ENCODE measurements at regions not wholly inside any gene's neighbourhood (a gene's known extent, or its start where the extent isn't known, plus 50 kb on each side); places are given as distances from the start of the nearest gene placed in this dataset.
"Not testable (repeated sequence)": the region's sequence is repeated elsewhere in the genome, so short reads cannot be mapped to it uniquely, and the experiment has no call there.

GRCh38 chr18:2150566-2150965, 420.7 kb downstream of the METTL4 start:
- H3K4me3 Mint-ChIP-seq (ENCODE audit: unreplicated experiment), result no peak overlapping the region
- Histone ChIP-seq H3K36me3 (ENCODE audit: insufficient read depth, low read length) (no peaks in the 10 kb centered on the region), H4K20me1 (ENCODE audit: insufficient read depth, low read length) (no peaks in the 10 kb centered on the region), H3K4me2 (ENCODE audit: low read length) (no peak overlapping the region), H3K27ac (ENCODE audit: low read depth, low read length) (no peak overlapping the region), H3K4me1 (ENCODE audit: insufficient read depth, low read length) (no peaks in the 10 kb centered on the region), H3K79me2 (ENCODE audit: insufficient read depth, low read length) (no peaks in the 10 kb centered on the region), H3K9me3 (ENCODE audit: insufficient read depth, low read depth, low read length) (no peaks in the 10 kb centered on the region), H3K4me3 (ENCODE audit: insufficient read depth, low read depth, low read length) (no peak overlapping the region), H2AFZ (ENCODE audit: low read depth, low read length) (no peak overlapping the region), H3K9ac (ENCODE audit: low read length) (no peak overlapping the region), H3K27me3 (ENCODE audit: insufficient read depth, low read length) (peaks cover 2% of the 10 kb centered on the region)
- TF ChIP-seq EZH2 (IDR thresholded peaks at IDR 0.05; ENCODE audit: insufficient read depth, low read length) (no peak), CTCF (IDR thresholded peaks at IDR 0.05; ENCODE audit: insufficient read depth, low read depth, low read length) (no peak)
- no peaks in the 10 kb centered on the region for H3K36me3 Mint-ChIP-seq (ENCODE audit: low read depth, unreplicated experiment)
- H3K4me1 Mint-ChIP-seq (ENCODE audit: low read depth, unreplicated experiment), result no peaks in the 10 kb centered on the region
- no peaks in the 10 kb centered on the region for H3K27me3 Mint-ChIP-seq (ENCODE audit: low read depth, unreplicated experiment)
- no peak overlapping the region for H3K27ac Mint-ChIP-seq (ENCODE audit: unreplicated experiment)
- DNase-seq (ENCODE audit: low read depth), result no peak
- FAIRE-seq, result no peak
- no peaks in the 10 kb centered on the region for H3K9me3 Mint-ChIP-seq (ENCODE audit: unreplicated experiment)

GRCh38 chr18:2154278-2154677, 417.0 kb downstream of the METTL4 start:
- Mint-ChIP-seq H3K36me3 (ENCODE audit: low read depth, unreplicated experiment) (no peaks in the 10 kb centered on the region), H3K9me3 (ENCODE audit: unreplicated experiment) (no peaks in the 10 kb centered on the region), H3K27ac (ENCODE audit: unreplicated experiment) (no peak overlapping the region), H3K27me3 (ENCODE audit: low read depth, unreplicated experiment) (no peaks in the 10 kb centered on the region), H3K4me1 (ENCODE audit: low read depth, unreplicated experiment) (no peaks in the 10 kb centered on the region), H3K4me3 (ENCODE audit: unreplicated experiment) (no peak overlapping the region)
- Histone ChIP-seq H3K4me3 (ENCODE audit: insufficient read depth, low read depth, low read length) (no peak overlapping the region), H3K9ac (ENCODE audit: low read length) (no peak overlapping the region), H3K27me3 (ENCODE audit: insufficient read depth, low read length) (peaks cover 2% of the 10 kb centered on the region), H2AFZ (ENCODE audit: low read depth, low read length) (no peak overlapping the region), H3K4me2 (ENCODE audit: low read length) (no peak overlapping the region), H3K9me3 (ENCODE audit: insufficient read depth, low read depth, low read length) (no peaks in the 10 kb centered on the region), H3K4me1 (ENCODE audit: insufficient read depth, low read length) (no peaks in the 10 kb centered on the region), H4K20me1 (ENCODE audit: insufficient read depth, low read length) (no peaks in the 10 kb centered on the region), H3K79me2 (ENCODE audit: insufficient read depth, low read length) (no peaks in the 10 kb centered on the region), H3K36me3 (ENCODE audit: insufficient read depth, low read length) (no peaks in the 10 kb centered on the region), H3K27ac (ENCODE audit: low read depth, low read length) (no peak overlapping the region)
- DNase-seq (ENCODE audit: low read depth) (no peak), FAIRE-seq (no peak)
- no peak for TF ChIP-seq CTCF (IDR thresholded peaks at IDR 0.05; ENCODE audit: insufficient read depth, low read depth, low read length)
- no peak for TF ChIP-seq EZH2 (IDR thresholded peaks at IDR 0.05; ENCODE audit: insufficient read depth, low read length)

- Histone ChIP-seq H3K9ac (ENCODE audit: low read length) (no peak overlapping the region), H3K27ac (ENCODE audit: low read depth, low read length) (no peak overlapping the region), H3K4me2 (ENCODE audit: low read length) (no peak overlapping the region), H3K4me1 (ENCODE audit: insufficient read depth, low read length) (no peaks in the 10 kb centered on the region), H3K9me3 (ENCODE audit: insufficient read depth, low read depth, low read length) (no peaks in the 10 kb centered on the region), H3K36me3 (ENCODE audit: insufficient read depth, low read length) (no peaks in the 10 kb centered on the region), H2AFZ (ENCODE audit: low read depth, low read length) (no peak overlapping the region), H3K27me3 (ENCODE audit: insufficient read depth, low read length) (no peaks in the 10 kb centered on the region), H3K4me3 (ENCODE audit: insufficient read depth, low read depth, low read length) (no peak overlapping the region), H3K79me2 (ENCODE audit: insufficient read depth, low read length) (no peaks in the 10 kb centered on the region), H4K20me1 (ENCODE audit: insufficient read depth, low read length) (no peaks in the 10 kb centered on the region)
- Mint-ChIP-seq H3K4me1 (ENCODE audit: low read depth, unreplicated experiment) (no peaks in the 10 kb centered on the region), H3K27me3 (ENCODE audit: low read depth, unreplicated experiment) (no peaks in the 10 kb centered on the region), H3K36me3 (ENCODE audit: low read depth, unreplicated experiment) (no peaks in the 10 kb centered on the region), H3K9me3 (ENCODE audit: unreplicated experiment) (peaks cover 2% of the 10 kb centered on the region), H3K4me3 (ENCODE audit: unreplicated experiment) (no peak overlapping the region), H3K27ac (ENCODE audit: unreplicated experiment) (no peak overlapping the region)
- DNase-seq (ENCODE audit: low read depth) (no peak), FAIRE-seq (no peak)
- TF ChIP-seq EZH2 (IDR thresholded peaks at IDR 0.05; ENCODE audit: insufficient read depth, low read length) (no peak), CTCF (IDR thresholded peaks at IDR 0.05; ENCODE audit: insufficient read depth, low read depth, low read length) (no peak)
Observed at GRCh38 chr18:2164644-2165550, 406.4 kb downstream of the METTL4 start.

- not testable (repeated sequence) for H3K9ac ChIP-seq (ENCODE audit: low read length); H4K20me1 ChIP-seq (ENCODE audit: insufficient read depth, low read length); H3K9me3 Mint-ChIP-seq (ENCODE audit: unreplicated experiment); DNase-seq (ENCODE audit: low read depth); H2AFZ ChIP-seq (ENCODE audit: low read depth, low read length); FAIRE-seq; H3K27me3 Mint-ChIP-seq (ENCODE audit: low read depth, unreplicated experiment); H3K27ac Mint-ChIP-seq (ENCODE audit: unreplicated experiment); H3K9me3 ChIP-seq (ENCODE audit: insufficient read depth, low read depth, low read length); H3K4me3 Mint-ChIP-seq (ENCODE audit: unreplicated experiment); H3K36me3 ChIP-seq (ENCODE audit: insufficient read depth, low read length); H3K36me3 Mint-ChIP-seq (ENCODE audit: low read depth, unreplicated experiment); H3K79me2 ChIP-seq (ENCODE audit: insufficient read depth, low read length); H3K27me3 ChIP-seq (ENCODE audit: insufficient read depth, low read length); H3K4me1 Mint-ChIP-seq (ENCODE audit: low read depth, unreplicated experiment); H3K4me1 ChIP-seq (ENCODE audit: insufficient read depth, low read length); H3K4me2 ChIP-seq (ENCODE audit: low read length); H3K4me3 ChIP-seq (ENCODE audit: insufficient read depth, low read depth, low read length); H3K27ac ChIP-seq (ENCODE audit: low read depth, low read length)
Observed at GRCh38 chr18:2166876-2167275, 404.4 kb downstream of the METTL4 start.

Data from astrocyte (in vitro differentiated cells and primary cell).